HCT116 (cell line): ENCODE measurements at regions not wholly inside any gene's neighbourhood (a gene's known extent, or its start where the extent isn't known, plus 50 kb on each side); places are given as distances from the start of the nearest gene placed in this dataset.

Experiments
- ATAC-seq: fragments of 200-7000 bp; cut with Tn5 transposase; 2 replicates; pipeline ENCODE4 v1.9.1; 2020; ENCODE audit warnings: mild to moderate bottlenecking, moderate library complexity
- BruUV-seq: library from RNA; stranded (reverse); fragments of 400-500 nt; replicated peaks from 2 replicates; lab custom pipeline; 2021; lab: Mats Ljungman, UMichigan
- CTCF ChIA-PET: fragments of 300-600 bp; sonication (Branson Sonifier 250); formaldehyde crosslinking; loops from one replicate; lab custom pipeline; 2021; ENCODE audit warnings: antibody characterized with exemption; lab: Charles Lee
- POLR2A ChIA-PET: fragments of 300-600, 350-600 bp; sonication (Branson Sonifier 250); formaldehyde crosslinking; loops from one replicate; lab custom pipeline; 2021; ENCODE audit warnings: antibody characterized with exemption; lab: Charles Lee
- RAD21 ChIA-PET, 2 experiments: fragments of 300-600 bp; sonication (Branson Sonifier 250); formaldehyde crosslinking; loops; one replicate each; lab custom pipeline; 2023; ENCODE audit warnings: low total read pairs in 2 of 2; ENCODE audit not compliant: uncharacterized antibody in 2 of 2, unreplicated experiment in 2 of 2, low non-redundant PET in 1 of 2; lab: Charles Lee
- DNase-seq: peaks from one replicate; pipeline ENCODE4 v3.0.0-alpha.2; 2010; ENCODE audit warnings: low read depth, low spot score
- H2AFZ ChIP-seq: fragments of 200-600 bp; shearing (Covaris generic), sonication (generic); 2 replicates; pipeline ENCODE4 v1.6.1; 2017; ENCODE audit warnings: low read depth, mixed run types, mixed read lengths, antibody characterized with exemption, low read length; ENCODE audit not compliant: poor library complexity, severe bottlenecking
- H3K27ac ChIP-seq: 2 replicates; pipeline ENCODE4 v1.5.1; 2012; ENCODE audit warnings: low read depth, low read length
- H3K27me3 ChIP-seq: fragments of 200-600 bp; sonication (generic); 2 replicates; pipeline ENCODE4 v1.6.1; 2016; ENCODE audit warnings: mixed run types, low read length, mixed read lengths; ENCODE audit not compliant: insufficient read depth
- H3K36me3 ChIP-seq, 2 experiments: fragments of 200-500 bp in 1 of 2; fragments of 200-600 bp in 1 of 2; sonication (Bioruptor generic) in 1 of 2; sonication (generic) in 1 of 2; 2 replicates each; pipeline versions ENCODE4 v1.5.1 to v1.6.1; 2014 to 2016; ENCODE audit warnings: low read length in 2 of 2, inconsistent platforms in 1 of 2, mixed read lengths in 1 of 2, mixed run types in 1 of 2; ENCODE audit not compliant: insufficient read depth in 2 of 2, control insufficient read depth in 1 of 2
- H3K4me1 ChIP-seq, 2 experiments: fragments of 200-600 bp in 1 of 2; sonication (generic) in 1 of 2; 2 replicates each; pipeline versions ENCODE4 v1.5.1 to v1.6.1; 2012 to 2017; ENCODE audit warnings: low read length in 2 of 2, inconsistent platforms in 1 of 2, mild to moderate bottlenecking in 1 of 2, mixed read lengths in 1 of 2, mixed run types in 1 of 2, moderate library complexity in 1 of 2; ENCODE audit not compliant: insufficient read depth in 2 of 2, control insufficient read depth in 1 of 2
- H3K4me2 ChIP-seq: fragments of 200-600 bp; sonication (generic); 2 replicates; pipeline ENCODE4 v1.6.1; 2017; ENCODE audit warnings: mixed run types, low read length, mixed read lengths
- H3K4me3 ChIP-seq, 2 experiments: fragments of 200-600 bp in 1 of 2; sonication (generic) in 1 of 2; replicated peaks in 1 of 2; 2 replicates each; pipeline ENCODE4 v1.5.1; 2011 to 2016; ENCODE audit warnings: low read length in 2 of 2, control low read depth in 1 of 2, low read depth in 1 of 2, mild to moderate bottlenecking in 1 of 2, mixed read lengths in 1 of 2, mixed run types in 1 of 2
- H3K79me2 ChIP-seq: fragments of 200-600 bp; sonication (generic); 2 replicates; pipeline ENCODE4 v1.6.1; 2017; ENCODE audit warnings: mild to moderate bottlenecking, mixed run types, low read length, moderate library complexity, mixed read lengths; ENCODE audit not compliant: insufficient read depth
- H3K9ac ChIP-seq: fragments of 200-600 bp; sonication (generic); 2 replicates; pipeline ENCODE4 v1.6.1; 2016; ENCODE audit warnings: low read length, mixed read lengths
- H3K9me2 ChIP-seq: fragments of 200-600 bp; sonication (generic), shearing (Covaris generic); 2 replicates; pipeline ENCODE4 v1.6.1; 2017; ENCODE audit warnings: mixed run types, mild to moderate bottlenecking, moderate library complexity; ENCODE audit not compliant: insufficient read depth
- H3K9me3 ChIP-seq, 2 experiments: fragments of 200-500 bp in 1 of 2; fragments of 200-600 bp in 1 of 2; sonication (Bioruptor generic) in 1 of 2; sonication (generic) in 1 of 2; 2 replicates each; pipeline ENCODE4 v1.6.1; 2014 to 2017; ENCODE audit warnings: low read length in 2 of 2, mixed read lengths in 2 of 2, inconsistent platforms in 1 of 2, low read depth in 1 of 2, mild to moderate bottlenecking in 1 of 2, mixed run types in 1 of 2, moderate library complexity in 1 of 2; ENCODE audit not compliant: control insufficient read depth in 1 of 2, insufficient read depth in 1 of 2
- H4K20me1 ChIP-seq: fragments of 200-600 bp; sonication (generic), shearing (Covaris generic); 2 replicates; pipeline ENCODE4 v1.6.1; 2017; ENCODE audit warnings: mixed run types, mild to moderate bottlenecking, moderate library complexity; ENCODE audit not compliant: insufficient read depth
- CEBPB ChIP-seq: IDR thresholded peaks from 2 replicates; pipeline ENCODE4 v1.6.1; 2012; ENCODE audit warnings: low read depth
- EZH2 ChIP-seq: fragments of 200-600 bp; sonication (generic); IDR thresholded peaks from 2 replicates; pipeline ENCODE4 v1.6.1; 2017; ENCODE audit warnings: antibody characterized with exemption, mixed run types
- FOSL1 ChIP-seq: IDR thresholded peaks from 2 replicates; pipeline ENCODE4 v1.6.1; 2012; ENCODE audit warnings: low read depth
- JUND ChIP-seq: IDR thresholded peaks from 2 replicates; pipeline ENCODE4 v1.6.1; 2012
- RAD21 ChIP-seq: IDR thresholded peaks from 2 replicates; pipeline ENCODE4 v1.6.1; 2012; ENCODE audit warnings: low read depth, mild to moderate bottlenecking
- SIN3A ChIP-seq: IDR thresholded peaks from 2 replicates; pipeline ENCODE4 v1.6.1; 2012; ENCODE audit warnings: low read depth
- SP1 ChIP-seq: IDR thresholded peaks from 2 replicates; pipeline ENCODE4 v1.6.1; 2012; ENCODE audit warnings: low read depth
- SRF ChIP-seq: IDR thresholded peaks from 2 replicates; pipeline ENCODE4 v1.6.1; 2012; ENCODE audit warnings: low read depth
- YY1 ChIP-seq: IDR thresholded peaks from 2 replicates; pipeline ENCODE4 v1.6.1; 2011; ENCODE audit warnings: low read length, low read depth, moderate library complexity, mild to moderate bottlenecking; ENCODE audit not compliant: insufficient replicate concordance; ENCODE audit errors: extremely low read depth
- ZBTB33 ChIP-seq: IDR thresholded peaks from 2 replicates; pipeline ENCODE4 v1.6.1; 2011; ENCODE audit warnings: mild to moderate bottlenecking, low read length, moderate library complexity; ENCODE audit not compliant: insufficient replicate concordance; ENCODE audit errors: extremely low read depth
- ZNF274 ChIP-seq: fragments of 200-500 bp; sonication (Bioruptor generic); IDR thresholded peaks from 2 replicates; pipeline ENCODE4 v1.6.1; 2014; ENCODE audit warnings: mild to moderate bottlenecking, low read depth, low read length, inconsistent platforms
- intact Hi-C: fragments of 100-400 bp; cut with micrococcal nuclease; formaldehyde crosslinking; loops from 2 replicates; pipeline ENCODE4 v1.10.0; 2022
- TF ChIP-seq, protein P1 (sequence below), 3 experiments: fragments of 200-600 bp in 1 of 3; sonication (generic) in 1 of 3; IDR thresholded peaks in 2 of 3; conservative IDR thresholded peaks in 1 of 3; 2 replicates each; pipeline ENCODE4 v1.5.1; 2012 to 2017; ENCODE audit warnings: low read depth in 2 of 3, low read length in 2 of 3, antibody characterized with exemption in 1 of 3, borderline replicate concordance in 1 of 3, control low read depth in 1 of 3, mild to moderate bottlenecking in 1 of 3, mixed read lengths in 1 of 3, mixed run types in 1 of 3, moderate library complexity in 1 of 3; ENCODE audit not compliant: insufficient read depth in 1 of 3
- TF ChIP-seq, protein P2 (sequence below): IDR thresholded peaks from 2 replicates; pipeline ENCODE4 v1.6.1; 2012
- TF ChIP-seq, protein P3 (sequence below): IDR thresholded peaks from 2 replicates; pipeline ENCODE4 v1.6.1; 2012; ENCODE audit warnings: low read depth

DNA sequence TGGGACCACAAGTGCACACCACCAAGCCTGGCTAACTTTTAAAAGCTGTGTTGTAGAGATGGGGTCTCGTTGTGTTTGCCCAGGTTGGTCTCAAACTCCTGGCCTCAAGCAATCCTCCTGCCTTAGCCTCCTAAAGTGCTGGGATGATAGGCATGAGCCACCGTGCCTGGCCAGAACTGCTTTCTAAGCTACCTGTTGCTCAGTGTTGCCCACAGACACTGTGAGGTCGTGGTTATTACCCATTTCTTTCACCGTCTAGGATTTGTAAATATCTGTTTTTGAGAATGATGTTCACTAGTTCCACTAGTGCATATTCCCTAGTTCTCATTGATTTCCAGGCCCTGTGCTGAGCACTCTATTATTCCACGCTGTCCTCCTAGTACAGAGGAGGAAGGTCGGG, 51.4 kb upstream of the FAM89A start:
- ChIA-PET POLR2A (no interaction called here), RAD21 (interaction anchor here in 1 of 2 experiments (1.0 kb wide), 1 partner anchor 293 kb away, joined by 8 read pairs; no protein-coding TSS in a partner anchor), CTCF (interaction anchor here (1.0 to 2.3 kb wide), 7 partner anchors 10 to 349 kb away, joined by 3 to 7 read pairs (median 4); no protein-coding TSS in a partner anchor)
- no peaks in the 10 kb centered on the region for H3K9me3 ChIP-seq
- ATAC-seq (no peak), DNase-seq (no peak)
- H3K4me3 ChIP-seq: no peak overlapping the region
- no peak overlapping the region for H3K27ac ChIP-seq
- no peak for TF ChIP-seq YY1
- no peak for TF ChIP-seq SIN3A
- TF ChIP-seq JUND: no peak
- TF ChIP-seq, protein P1, sequence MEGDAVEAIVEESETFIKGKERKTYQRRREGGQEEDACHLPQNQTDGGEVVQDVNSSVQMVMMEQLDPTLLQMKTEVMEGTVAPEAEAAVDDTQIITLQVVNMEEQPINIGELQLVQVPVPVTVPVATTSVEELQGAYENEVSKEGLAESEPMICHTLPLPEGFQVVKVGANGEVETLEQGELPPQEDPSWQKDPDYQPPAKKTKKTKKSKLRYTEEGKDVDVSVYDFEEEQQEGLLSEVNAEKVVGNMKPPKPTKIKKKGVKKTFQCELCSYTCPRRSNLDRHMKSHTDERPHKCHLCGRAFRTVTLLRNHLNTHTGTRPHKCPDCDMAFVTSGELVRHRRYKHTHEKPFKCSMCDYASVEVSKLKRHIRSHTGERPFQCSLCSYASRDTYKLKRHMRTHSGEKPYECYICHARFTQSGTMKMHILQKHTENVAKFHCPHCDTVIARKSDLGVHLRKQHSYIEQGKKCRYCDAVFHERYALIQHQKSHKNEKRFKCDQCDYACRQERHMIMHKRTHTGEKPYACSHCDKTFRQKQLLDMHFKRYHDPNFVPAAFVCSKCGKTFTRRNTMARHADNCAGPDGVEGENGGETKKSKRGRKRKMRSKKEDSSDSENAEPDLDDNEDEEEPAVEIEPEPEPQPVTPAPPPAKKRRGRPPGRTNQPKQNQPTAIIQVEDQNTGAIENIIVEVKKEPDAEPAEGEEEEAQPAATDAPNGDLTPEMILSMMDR (IDR thresholded peaks at IDR 0.05 in 2 of 3, conservative IDR thresholded peaks at IDR 0.05 in 1 of 3; ENCODE audit: borderline replicate concordance in 1 of 3, insufficient read depth in 1 of 3, low read depth in 2 of 3, low read length in 2 of 3): no peak
- no peak for TF ChIP-seq SP1
- no peak for TF ChIP-seq CEBPB
- TF ChIP-seq, protein P2, sequence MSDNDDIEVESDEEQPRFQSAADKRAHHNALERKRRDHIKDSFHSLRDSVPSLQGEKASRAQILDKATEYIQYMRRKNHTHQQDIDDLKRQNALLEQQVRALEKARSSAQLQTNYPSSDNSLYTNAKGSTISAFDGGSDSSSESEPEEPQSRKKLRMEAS: no peak
- TF ChIP-seq ZBTB33: no peak
- no peak for TF ChIP-seq ZNF274
- no peak for TF ChIP-seq RAD21
- TF ChIP-seq SRF: no peak
- TF ChIP-seq, protein P3, sequence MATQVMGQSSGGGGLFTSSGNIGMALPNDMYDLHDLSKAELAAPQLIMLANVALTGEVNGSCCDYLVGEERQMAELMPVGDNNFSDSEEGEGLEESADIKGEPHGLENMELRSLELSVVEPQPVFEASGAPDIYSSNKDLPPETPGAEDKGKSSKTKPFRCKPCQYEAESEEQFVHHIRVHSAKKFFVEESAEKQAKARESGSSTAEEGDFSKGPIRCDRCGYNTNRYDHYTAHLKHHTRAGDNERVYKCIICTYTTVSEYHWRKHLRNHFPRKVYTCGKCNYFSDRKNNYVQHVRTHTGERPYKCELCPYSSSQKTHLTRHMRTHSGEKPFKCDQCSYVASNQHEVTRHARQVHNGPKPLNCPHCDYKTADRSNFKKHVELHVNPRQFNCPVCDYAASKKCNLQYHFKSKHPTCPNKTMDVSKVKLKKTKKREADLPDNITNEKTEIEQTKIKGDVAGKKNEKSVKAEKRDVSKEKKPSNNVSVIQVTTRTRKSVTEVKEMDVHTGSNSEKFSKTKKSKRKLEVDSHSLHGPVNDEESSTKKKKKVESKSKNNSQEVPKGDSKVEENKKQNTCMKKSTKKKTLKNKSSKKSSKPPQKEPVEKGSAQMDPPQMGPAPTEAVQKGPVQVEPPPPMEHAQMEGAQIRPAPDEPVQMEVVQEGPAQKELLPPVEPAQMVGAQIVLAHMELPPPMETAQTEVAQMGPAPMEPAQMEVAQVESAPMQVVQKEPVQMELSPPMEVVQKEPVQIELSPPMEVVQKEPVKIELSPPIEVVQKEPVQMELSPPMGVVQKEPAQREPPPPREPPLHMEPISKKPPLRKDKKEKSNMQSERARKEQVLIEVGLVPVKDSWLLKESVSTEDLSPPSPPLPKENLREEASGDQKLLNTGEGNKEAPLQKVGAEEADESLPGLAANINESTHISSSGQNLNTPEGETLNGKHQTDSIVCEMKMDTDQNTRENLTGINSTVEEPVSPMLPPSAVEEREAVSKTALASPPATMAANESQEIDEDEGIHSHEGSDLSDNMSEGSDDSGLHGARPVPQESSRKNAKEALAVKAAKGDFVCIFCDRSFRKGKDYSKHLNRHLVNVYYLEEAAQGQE: no peak
- TF ChIP-seq FOSL1: no peak
- TF ChIP-seq EZH2: no peak
- no peak overlapping the region for H3K9ac ChIP-seq
- H3K4me1 ChIP-seq: peaks cover 0 to 7% of the 10 kb centered on the region in 2 experiments; a peak in 1 of 4 replicates
- H3K36me3 ChIP-seq: no peaks in the 10 kb centered on the region
- no peaks in the 10 kb centered on the region; the same call in 1 of the 2 replicates for H3K27me3 ChIP-seq
- no TSS peak for BruUV-seq
- H3K4me2 ChIP-seq: peak overlapping the region; percentile 43
- H4K20me1 ChIP-seq: no peaks in the 10 kb centered on the region
- no peaks in the 10 kb centered on the region for H3K9me2 ChIP-seq
- peak overlapping the region; percentile 75 for H2AFZ ChIP-seq
- intact Hi-C loops: loop anchor here (5.0 kb wide), 1 partner anchor 459 kb away; no protein-coding TSS in a partner anchor
- H3K79me2 ChIP-seq: no peaks in the 10 kb centered on the region
